HG02981 (cell line): ENCODE measurements at regions not wholly inside any gene's neighbourhood (a gene's known extent, or its start where the extent isn't known, plus 50 kb on each side); places are given as distances from the start of the nearest gene placed in this dataset.
"Not testable (repeated sequence)": the region's sequence is repeated elsewhere in the genome, so short reads cannot be mapped to it uniquely, and the experiment has no call there.

Experiments used
- ATAC-seq: cut with Tn5 transposase; IDR thresholded peaks from one replicate; pipeline ENCODE4 v1.9.1; 2021; ENCODE audit warnings: mild to moderate bottlenecking, moderate library complexity; ENCODE audit not compliant: unreplicated experiment

DNA sequence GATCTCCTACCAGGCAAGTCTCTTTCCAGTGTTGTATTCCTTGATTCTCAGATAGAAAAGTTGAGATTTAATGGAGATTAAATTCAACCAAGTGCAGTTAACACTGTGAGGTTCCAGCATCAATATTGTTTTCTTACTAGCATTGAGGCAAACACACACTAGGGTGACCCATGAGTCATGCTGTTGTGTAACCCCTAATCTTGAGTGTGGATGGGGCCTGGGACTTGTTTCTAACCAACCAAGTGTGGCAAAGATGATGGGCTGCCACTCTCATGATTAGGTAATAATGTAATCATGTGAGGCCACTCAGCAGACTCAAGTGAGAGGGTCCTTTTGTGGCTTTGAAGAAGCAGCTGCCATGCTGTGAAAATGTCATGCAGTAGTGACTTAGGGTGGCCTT, 394.2 kb downstream of the IRX2 start:
- no peak for ATAC-seq

- ATAC-seq: no peak
Measured at GRCh38 chr5:2355859-2356258, 395.6 kb downstream of the IRX2 start.

- no peak for ATAC-seq
Measured at GRCh38 chr5:2353871-2354440, 397.5 kb downstream of the IRX2 start.

DNA sequence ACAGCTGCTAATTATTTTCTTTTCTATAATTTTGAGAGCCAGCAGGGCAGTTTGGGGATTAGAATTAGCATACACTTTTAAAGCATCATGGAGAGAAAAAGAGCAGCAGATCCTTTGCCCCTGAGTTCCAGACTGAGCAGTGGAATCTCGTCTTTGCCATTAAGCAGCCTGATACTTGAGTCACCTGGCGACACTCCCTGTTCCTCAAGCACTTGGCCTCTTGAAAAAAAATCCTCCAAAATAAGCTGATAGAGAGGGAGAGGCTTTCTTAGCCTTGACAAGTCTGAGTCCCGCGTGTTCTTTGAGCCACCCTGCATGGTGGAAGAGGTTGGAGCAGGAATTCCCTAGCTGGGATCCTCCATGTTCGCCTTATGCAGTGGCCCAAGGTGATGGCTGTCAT, 398.3 kb downstream of the IRX2 start:
- no peak for ATAC-seq

DNA sequence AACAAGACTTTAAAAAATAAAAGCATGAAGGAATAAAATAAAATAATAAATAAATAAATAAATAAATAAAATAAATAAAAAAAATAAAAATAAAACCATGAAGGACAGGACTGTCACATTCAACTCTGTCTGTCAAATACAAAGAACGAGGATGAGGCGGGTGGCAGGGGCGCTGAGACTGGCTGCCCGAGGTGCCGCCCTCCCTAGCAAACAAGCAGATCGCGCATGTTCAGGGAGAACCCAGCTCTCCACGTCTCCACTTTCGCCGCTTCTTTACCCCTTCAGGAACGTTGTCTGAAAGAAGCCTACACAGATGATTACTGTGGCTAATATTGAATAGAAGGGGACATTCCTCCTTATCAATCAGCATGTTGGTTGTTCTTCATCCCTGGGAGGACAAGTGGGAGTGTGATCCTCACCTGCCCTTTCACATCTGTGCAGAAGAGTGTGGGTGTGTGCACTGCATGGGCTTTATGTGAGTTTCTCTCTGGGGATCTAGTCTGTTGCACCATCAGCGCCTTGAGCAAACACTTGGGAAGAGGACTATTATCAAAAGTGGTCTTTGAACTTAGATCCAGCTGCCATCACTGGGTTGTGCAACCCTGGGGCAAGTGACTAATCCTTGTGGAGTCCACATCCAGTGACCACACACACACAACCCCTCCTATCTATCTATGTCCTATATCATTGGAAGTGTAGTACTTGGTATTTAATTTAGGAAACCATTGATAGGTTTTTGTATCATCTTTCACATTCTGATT, 399.2 kb downstream of the IRX2 start:
- ATAC-seq: no peak

DNA sequence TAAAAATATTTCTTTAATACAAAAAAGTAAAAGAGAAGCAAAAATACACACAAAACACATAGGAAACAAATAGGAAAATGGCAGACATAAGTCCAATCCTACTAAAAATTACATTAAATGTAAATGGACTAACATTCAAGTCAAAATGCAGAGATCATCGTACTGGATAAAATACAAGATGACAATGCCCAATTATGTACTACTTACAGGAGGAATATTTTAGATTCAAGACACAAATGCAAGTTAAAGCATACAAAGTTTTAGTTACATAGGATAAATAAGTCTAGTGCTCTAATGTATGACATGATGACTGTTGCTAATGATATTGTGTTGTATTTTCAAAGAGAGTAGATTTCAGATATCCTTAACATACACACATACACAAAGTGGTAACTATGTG, 401.7 kb downstream of the IRX2 start:
- ATAC-seq: not testable (repeated sequence)

DNA sequence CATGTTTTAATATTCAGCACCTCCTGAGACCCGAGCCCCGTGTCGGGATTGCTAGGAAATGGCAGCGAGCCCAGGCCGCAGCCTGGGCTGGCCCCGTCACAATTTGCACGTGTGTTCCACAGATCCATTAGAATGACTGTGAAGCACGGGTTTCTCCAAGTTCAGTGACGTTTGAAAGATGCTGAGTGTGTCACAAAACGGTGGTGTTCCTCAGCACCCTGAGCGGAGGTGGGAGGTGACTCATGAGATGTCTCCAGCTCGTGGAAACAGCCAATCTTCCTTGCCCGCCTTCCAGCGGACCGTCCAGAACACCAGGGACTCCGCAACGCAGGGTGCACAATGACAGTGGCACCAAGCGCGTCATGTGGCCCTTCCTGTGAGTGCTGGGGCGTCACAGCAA, 412.8 kb downstream of the IRX2 start:
- no peak for ATAC-seq

DNA sequence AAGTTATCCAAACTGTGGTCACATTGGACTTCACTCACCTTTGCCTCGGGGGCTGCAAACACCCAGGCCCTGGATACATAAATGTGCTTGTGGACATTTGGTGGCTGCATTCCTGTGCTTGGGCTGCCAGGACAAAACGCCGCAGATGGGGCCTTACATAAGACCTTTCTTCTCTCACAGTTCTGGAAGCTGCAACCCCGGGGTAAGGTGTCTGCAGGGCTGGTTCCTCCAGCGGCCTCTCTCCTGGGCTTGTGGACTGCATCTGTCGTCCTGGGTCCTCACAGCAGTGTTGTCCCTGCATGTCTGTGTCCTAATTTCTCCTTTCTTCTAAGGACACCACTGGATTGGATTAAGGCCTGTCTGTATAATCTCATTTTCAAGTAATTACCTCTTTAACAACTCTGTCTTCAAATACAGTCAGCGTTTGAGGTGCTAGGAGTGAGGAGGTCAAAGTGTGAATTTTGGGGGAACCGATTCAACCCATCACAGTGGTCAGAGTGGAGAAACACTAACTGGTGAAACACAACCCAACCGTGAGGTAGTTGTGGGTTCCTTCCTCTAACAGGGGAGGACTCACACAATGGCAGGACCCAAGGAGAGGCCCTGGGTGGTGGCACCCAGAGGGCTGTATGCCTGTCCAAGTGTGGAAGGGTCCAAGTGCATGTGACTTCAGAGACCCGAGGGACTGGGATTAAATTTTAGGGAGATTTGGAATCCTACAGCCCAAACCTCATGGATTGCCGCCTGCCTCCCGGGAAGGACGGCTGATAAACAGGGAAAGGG, 415.6 kb downstream of the IRX2 start:
- ATAC-seq: no peak

DNA sequence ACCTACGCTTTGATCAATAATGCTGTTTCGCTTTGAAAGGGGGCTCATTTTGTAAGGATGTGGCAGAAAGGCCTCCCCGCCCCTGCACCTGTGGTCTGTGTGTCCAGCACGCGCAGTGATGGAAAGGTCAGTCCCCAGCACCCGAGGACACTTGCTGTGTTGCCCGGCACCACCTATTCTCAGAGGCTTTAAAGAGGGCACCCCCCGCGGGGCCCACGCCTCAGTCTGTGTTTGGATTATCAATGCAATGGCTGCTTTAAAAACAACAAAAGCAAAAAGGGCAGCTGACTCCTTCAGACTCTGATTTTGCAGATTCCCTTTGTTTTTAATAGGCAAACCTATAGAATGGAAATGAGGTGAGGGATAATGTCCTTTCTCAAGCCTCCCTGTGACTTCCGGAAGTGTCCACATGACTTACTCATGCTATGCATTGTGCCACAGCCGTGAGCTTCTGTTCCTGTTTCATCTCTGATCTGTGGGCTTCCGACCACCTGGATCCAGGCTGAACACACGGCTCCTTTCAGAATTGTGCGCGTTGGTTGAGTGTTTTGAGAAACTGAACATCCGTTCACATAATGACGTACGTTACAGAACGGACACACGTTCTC, 416.2 kb downstream of the IRX2 start:
- no peak for ATAC-seq

DNA sequence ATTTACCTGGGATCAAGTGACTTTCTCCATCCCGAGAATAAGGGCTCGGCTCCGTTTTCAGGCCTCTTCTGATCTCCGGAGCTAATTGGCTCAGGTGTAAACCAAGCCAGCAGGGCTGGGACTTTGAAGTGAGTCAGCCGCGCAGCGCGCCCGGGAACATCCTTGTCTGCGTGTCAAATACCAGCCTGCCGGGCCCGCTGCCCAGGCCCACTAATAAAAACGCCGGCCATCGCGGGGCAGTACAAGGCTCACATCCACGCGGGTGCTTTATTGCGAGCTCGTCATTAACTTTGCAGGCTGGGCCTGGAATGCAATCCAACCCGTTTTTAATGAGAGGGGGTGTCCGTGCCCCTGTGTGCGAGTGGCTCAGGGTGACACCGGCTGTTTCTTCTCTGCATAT, 416.8 kb downstream of the IRX2 start:
- ATAC-seq: no peak

DNA sequence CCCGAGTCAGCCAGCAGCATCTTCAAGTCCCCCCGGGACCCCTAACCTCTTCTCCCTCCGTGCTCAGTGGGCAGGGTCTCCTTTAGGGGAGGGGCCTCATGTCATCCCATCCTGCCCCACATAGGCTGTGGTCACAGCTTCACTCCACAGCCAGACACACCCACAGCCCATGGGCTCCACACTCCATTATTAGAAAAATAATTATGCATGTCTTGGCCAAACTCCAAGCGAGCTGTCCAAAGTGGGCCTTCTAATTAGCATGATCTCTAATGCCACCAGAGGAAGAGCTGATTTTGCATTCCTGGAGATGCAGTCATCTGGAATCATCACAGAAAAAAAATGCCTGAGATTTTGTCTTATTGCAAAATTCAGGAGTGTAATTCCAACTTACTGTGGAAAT, 418.2 kb downstream of the IRX2 start:
- no peak for ATAC-seq

GRCh38 chr5:2332521-2332920, 419.0 kb downstream of the IRX2 start:
- no peak for ATAC-seq

DNA sequence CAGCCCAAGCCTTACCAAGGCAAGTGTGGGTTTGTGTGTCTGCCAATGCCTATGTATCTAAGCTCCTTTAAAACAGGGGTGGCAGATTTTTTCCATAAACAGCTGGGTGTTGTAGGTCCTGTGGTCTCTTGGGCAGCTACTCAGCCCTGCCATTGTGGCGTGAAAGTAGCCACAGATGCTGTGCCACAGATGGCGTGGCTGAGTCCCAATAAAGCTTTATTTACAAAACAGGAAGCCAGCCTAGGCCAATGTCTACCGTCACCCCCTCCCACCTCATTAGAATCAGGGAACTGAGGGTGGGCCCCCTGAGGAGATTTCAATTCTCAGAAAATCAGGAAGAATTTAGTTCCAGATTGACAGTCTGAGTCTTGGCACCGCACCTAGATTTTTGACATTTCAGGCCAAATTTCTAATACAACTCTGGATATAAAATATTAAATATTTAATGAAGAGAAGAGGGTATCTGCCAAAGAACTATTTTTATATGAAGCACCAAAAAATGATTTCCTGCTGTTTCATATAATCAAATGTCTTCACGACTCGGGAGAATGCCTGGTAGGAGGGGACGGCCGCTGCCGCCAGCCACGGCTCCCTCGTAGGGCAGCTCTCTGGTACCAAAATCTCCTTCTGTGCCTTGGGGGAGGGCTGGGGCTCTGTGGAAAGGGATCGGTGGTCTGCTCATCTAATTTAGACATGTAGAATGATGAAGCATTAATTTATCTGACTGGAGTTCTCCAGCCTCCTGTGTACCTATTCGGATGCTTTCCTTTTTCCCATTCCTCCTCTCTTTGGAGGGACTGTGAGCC, 420.9 kb downstream of the IRX2 start:
- no peak for ATAC-seq

- no peak for ATAC-seq
Measured at GRCh38 chr5:2329741-2330140, 421.7 kb downstream of the IRX2 start.

DNA sequence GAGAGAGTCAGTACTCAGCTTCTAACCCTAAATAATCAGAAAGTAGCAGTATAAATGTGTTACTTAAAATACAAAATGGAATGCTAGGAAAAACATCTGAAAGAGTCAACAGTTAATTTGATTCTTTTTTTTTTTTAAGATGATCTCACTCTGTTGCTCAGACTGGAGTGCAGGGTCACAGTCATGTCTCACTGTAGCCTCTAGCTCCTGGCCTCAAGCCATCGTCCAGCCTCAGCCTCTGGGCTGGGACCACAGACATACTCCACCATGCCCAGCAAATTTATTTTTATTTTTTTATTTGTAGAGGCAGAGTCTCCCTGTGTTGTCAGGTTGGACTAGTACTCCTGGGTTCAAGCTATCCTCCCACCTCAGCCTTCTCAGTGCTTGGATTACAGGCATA, 424.9 kb downstream of the IRX2 start:
- ATAC-seq: no peak

DNA sequence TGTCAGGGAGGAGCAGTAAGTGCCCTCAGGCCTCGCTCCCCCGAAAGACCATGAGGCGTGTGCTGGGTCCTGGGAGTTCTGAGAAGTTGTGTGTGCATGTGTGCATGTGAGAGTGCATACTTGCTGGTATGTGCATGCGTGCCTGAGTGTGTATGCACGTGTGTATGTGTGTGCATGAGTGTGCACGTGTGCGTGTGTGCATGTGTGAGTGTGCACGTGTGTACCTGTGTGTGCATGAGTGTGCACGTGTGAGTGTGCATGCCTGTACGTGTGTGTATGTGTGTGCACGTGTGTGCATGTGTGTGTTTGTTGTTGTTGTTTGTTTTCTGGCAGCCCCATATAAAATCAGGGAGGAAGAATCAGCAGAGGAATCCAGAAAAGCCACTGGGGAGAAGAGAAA, 426.7 kb downstream of the IRX2 start:
- no peak for ATAC-seq

GRCh38 chr5:2320611-2321010, 430.9 kb downstream of the IRX2 start:
- ATAC-seq: no peak

- ATAC-seq: no peak
Measured at GRCh38 chr5:2317540-2317939, 433.9 kb downstream of the IRX2 start.

DNA sequence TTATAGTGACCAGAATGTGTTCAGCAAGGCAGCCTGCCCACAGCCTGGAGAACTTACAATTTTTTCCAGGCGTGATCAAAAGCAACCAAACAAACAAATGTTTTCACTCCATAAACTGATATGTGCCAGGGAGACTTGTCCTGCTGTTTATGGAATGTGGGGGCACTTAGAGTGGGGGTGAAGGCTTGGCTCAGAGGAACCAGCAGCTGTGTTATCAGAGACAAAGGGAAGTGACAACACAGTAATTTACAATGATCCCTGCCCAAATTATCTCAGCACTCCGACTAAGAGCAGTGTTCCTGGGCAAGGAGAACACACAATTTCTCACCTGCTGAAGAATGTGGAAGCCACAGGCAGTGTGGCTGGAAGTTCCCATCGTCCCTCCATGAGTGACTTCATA, 429.1 kb upstream of the IRX4 start:
- no peak for ATAC-seq

GRCh38 chr5:2310946-2311345, 428.2 kb upstream of the IRX4 start:
- ATAC-seq: no peak

DNA sequence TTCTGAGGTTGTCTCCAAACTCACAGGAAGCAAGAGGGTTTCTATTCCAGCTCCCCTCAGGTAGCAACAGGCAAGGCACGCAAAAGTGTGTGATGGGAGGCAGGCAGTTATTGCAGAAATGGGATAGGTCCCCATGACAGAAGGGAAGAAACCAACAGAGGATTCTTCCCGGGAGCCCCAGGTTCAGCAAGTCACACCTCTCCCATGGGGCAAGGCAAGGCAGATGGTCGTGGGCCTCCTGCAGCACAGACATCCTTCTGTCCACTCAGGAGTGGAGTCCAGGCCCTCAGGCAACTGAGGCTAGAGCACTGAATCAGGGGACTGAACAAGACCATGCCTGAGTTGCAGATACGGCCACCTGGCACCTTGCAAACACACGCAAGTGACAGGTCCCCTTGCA, 424.9 kb upstream of the IRX4 start:
- ATAC-seq: no peak
